DMS53 treated with DMSO at 0.1 percent for 48 hours (cell line): ENCODE measurements at regions not wholly inside any gene's neighbourhood (a gene's known extent, or its start where the extent isn't known, plus 50 kb on each side); places are given as distances from the start of the nearest gene placed in this dataset.
"Not testable (repeated sequence)": the region's sequence is repeated elsewhere in the genome, so short reads cannot be mapped to it uniquely, and the experiment has no call there.

Experiments used
- DNase-seq: peaks from one replicate; lab custom pipeline; 2025; ENCODE audit not compliant: unreplicated experiment; lab: John Stamatoyannopoulos, UW

- DNase-seq, result no peak
Measured at GRCh38 chr7:68712956-68713495, 885.2 kb upstream of the AUTS2 start.

- not testable (repeated sequence) for DNase-seq
Measured at GRCh38 chr7:68714135-68714534, 884.1 kb upstream of the AUTS2 start.

GRCh38 chr7:68715907-68716306 lies 882.4 kb upstream of the AUTS2 start:
- no peak for DNase-seq

GRCh38 chr7:68717176-68717575 lies 881.1 kb upstream of the AUTS2 start:
- DNase-seq, result no peak

- no peak for DNase-seq
Measured at GRCh38 chr7:68718097-68718551, 880.2 kb upstream of the AUTS2 start.

- no peak for DNase-seq
Measured at GRCh38 chr7:68720697-68721096, 877.6 kb upstream of the AUTS2 start.

GRCh38 chr7:68722044-68722443 lies 876.2 kb upstream of the AUTS2 start:
- DNase-seq, result no peak

- DNase-seq, result no peak
Measured at GRCh38 chr7:68724965-68725364, 873.3 kb upstream of the AUTS2 start.

GRCh38 chr7:68725843-68726785 lies 872.2 kb upstream of the AUTS2 start:
- DNase-seq, result no peak

- DNase-seq, result not testable (repeated sequence)
Measured at GRCh38 chr7:68728720-68729119, 869.6 kb upstream of the AUTS2 start.

GRCh38 chr7:68729371-68729770 lies 868.9 kb upstream of the AUTS2 start:
- no peak for DNase-seq

GRCh38 chr7:68730194-68730593 lies 868.1 kb upstream of the AUTS2 start:
- DNase-seq, result no peak

GRCh38 chr7:68730964-68731363 lies 867.3 kb upstream of the AUTS2 start:
- DNase-seq, result no peak

GRCh38 chr7:68733219-68734153 lies 864.8 kb upstream of the AUTS2 start:
- no peak for DNase-seq

GRCh38 chr7:68734431-68734830 lies 863.8 kb upstream of the AUTS2 start:
- DNase-seq, result no peak

GRCh38 chr7:68739306-68739705 lies 859.0 kb upstream of the AUTS2 start:
- no peak for DNase-seq

GRCh38 chr7:68744036-68744435 lies 854.2 kb upstream of the AUTS2 start:
- no peak for DNase-seq

GRCh38 chr7:68748934-68749900 lies 849.1 kb upstream of the AUTS2 start:
- DNase-seq, result no peak

- no peak for DNase-seq
Measured at GRCh38 chr7:68752485-68753178, 845.6 kb upstream of the AUTS2 start.

GRCh38 chr7:68754414-68754813 lies 843.9 kb upstream of the AUTS2 start:
- no peak for DNase-seq
